Kidney epithelial cell (primary cell): ENCODE measurements at regions not wholly inside any gene's neighbourhood (a gene's known extent, or its start where the extent isn't known, plus 50 kb on each side); places are given as distances from the start of the nearest gene placed in this dataset.

ENCODE experiments used
- DNase-seq: peaks from one replicate; pipeline ENCODE4 v3.0.0-alpha.2; 2010; ENCODE audit warnings: low read depth
- H3K27me3 ChIP-seq: 2 replicates; pipeline ENCODE4 v1.6.0; 2011; ENCODE audit warnings: low read length; ENCODE audit not compliant: control insufficient read depth, insufficient read depth
- H3K36me3 ChIP-seq: 2 replicates; pipeline ENCODE4 v1.5.1; 2011; ENCODE audit warnings: low read length; ENCODE audit not compliant: control insufficient read depth, insufficient read depth
- H3K4me3 ChIP-seq: 2 replicates; pipeline ENCODE4 v1.5.1; 2011; ENCODE audit warnings: low read depth, mild to moderate bottlenecking, control low read depth, low read length
- CTCF ChIP-seq: IDR thresholded peaks from 2 replicates; pipeline ENCODE4 v1.5.1; 2011; ENCODE audit warnings: mild to moderate bottlenecking, moderate library complexity, low read length, control low read depth, inconsistent platforms; ENCODE audit not compliant: insufficient read depth, poor library complexity, severe bottlenecking

GRCh38 chr17:65345261-65346005 is 208.3 kb downstream of the RGS9 start:
- DNase-seq: no peak
- TF ChIP-seq CTCF: no peak
- Histone ChIP-seq H3K4me3 (no peak overlapping the region), H3K27me3 (no peaks in the 10 kb centered on the region), H3K36me3 (no peaks in the 10 kb centered on the region)

GRCh38 chr17:65340401-65340800 is 203.2 kb downstream of the RGS9 start:
- DNase-seq: no peak
- Histone ChIP-seq H3K27me3 (no peaks in the 10 kb centered on the region), H3K4me3 (no peak overlapping the region), H3K36me3 (no peaks in the 10 kb centered on the region)
- no peak for TF ChIP-seq CTCF

DNA sequence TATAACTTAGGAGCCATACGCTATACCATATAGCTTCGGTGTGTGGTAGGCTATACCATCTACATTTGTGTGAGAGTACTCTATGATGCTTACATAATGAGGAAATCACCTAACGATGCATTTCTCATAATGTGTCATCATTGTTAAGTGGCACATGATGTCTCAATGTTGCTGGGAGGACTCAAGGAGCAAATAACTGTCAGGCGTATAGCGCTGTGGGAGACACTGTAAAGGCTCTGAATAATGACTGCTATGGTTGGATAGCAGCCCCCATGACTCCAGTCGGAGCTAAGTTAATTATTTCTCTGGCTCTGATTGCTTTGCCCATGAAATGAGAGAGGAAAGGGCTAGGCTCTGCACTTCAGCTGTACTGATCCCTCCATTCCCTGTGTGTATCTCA is 197.2 kb downstream of the RGS9 start:
- Histone ChIP-seq H3K36me3 (no peaks in the 10 kb centered on the region), H3K4me3 (no peak overlapping the region), H3K27me3 (no peaks in the 10 kb centered on the region)
- TF ChIP-seq CTCF: no peak
- no peak for DNase-seq

GRCh38 chr17:65332779-65333178 is 195.6 kb downstream of the RGS9 start:
- Histone ChIP-seq H3K36me3 (no peaks in the 10 kb centered on the region), H3K4me3 (no peak overlapping the region), H3K27me3 (no peaks in the 10 kb centered on the region)
- no peak for TF ChIP-seq CTCF
- no peak for DNase-seq

GRCh38 chr17:65332375-65332774 is 195.2 kb downstream of the RGS9 start:
- Histone ChIP-seq H3K27me3 (no peaks in the 10 kb centered on the region), H3K4me3 (no peak overlapping the region), H3K36me3 (no peaks in the 10 kb centered on the region)
- DNase-seq: no peak
- TF ChIP-seq CTCF: no peak

DNA sequence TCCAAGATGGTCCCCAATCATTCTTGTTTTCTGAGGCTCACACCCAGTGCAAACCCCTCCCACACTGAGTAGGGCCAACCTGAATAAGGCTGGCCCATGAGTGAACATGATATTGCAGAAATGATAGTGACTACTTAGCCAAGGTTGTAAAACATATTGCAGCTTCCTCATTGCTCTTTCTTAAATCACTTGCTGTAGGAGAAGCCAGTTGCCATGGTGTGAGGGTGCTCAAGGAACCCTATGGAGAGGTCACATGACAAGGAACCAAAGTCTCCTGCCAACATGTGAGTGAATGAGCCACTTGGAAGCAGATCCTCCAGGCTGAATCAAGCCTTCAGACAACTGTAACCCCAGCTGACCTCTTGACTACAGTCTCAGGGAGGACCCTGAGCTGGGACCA is 191.4 kb downstream of the RGS9 start:
- Histone ChIP-seq H3K27me3 (no peaks in the 10 kb centered on the region), H3K36me3 (no peaks in the 10 kb centered on the region)
- no peak for TF ChIP-seq CTCF

More for the DNA sequence above, 191.4 kb downstream of the RGS9 start:
- no peak for DNase-seq
- no peak overlapping the region for H3K4me3 ChIP-seq
